ENCODE measurements at regions not wholly inside any gene's neighbourhood (a gene's known extent, or its start where the extent isn't known, plus 50 kb on each side); places are given as distances from the start of the nearest gene placed in this dataset.

GRCh38 chr2:111678651-111679050 is 205.3 kb downstream of the ANAPC1 start:
- H3K9me3 ChIP-seq (ENCODE audit: control insufficient read depth in 2 of 2, insufficient read depth in 1 of 2, low read length in 1 of 2) = peaks cover 0 to 3% of the 10 kb centered on the region in 2 donors
- H3K27me3 ChIP-seq (ENCODE audit: control insufficient read depth in 2 of 2, insufficient read depth in 1 of 2, low read length in 1 of 2) = no peaks in the 10 kb centered on the region
- H3K4me1 ChIP-seq (ENCODE audit: control insufficient read depth in 2 of 2, insufficient read depth in 2 of 2, low read length in 2 of 2) = peaks cover 22 to 39% of the 10 kb centered on the region in 2 donors
- no peak overlapping the region for H3K27ac ChIP-seq (ENCODE audit: low read depth in 1 of 2, low read length in 1 of 2)
- DNase-seq (ENCODE audit: low read depth in 6 of 9, low spot score in 9 of 9) = peak in 1 of 9 donors; percentile 52
- WGBS = 34% methylated on average over 5 of the region's 5 CpGs
- H3K36me3 ChIP-seq (ENCODE audit: control insufficient read depth in 2 of 2, insufficient read depth in 2 of 2, low read length in 1 of 2) = no peaks in the 10 kb centered on the region
- no peak overlapping the region for H3K4me3 ChIP-seq (ENCODE audit: low read length in 2 of 2)

GRCh38 chr2:111679202-111679601 is 204.8 kb downstream of the ANAPC1 start:
- Histone ChIP-seq H3K4me3 (ENCODE audit: low read length in 2 of 2) (no peak overlapping the region), H3K27ac (ENCODE audit: low read depth in 1 of 2, low read length in 1 of 2) (no peak overlapping the region)
- 90% methylated on average over 2 of the region's 2 CpGs for WGBS

GRCh38 chr2:111684611-111685010 is 199.4 kb downstream of the ANAPC1 start:
- Histone ChIP-seq H3K27ac (ENCODE audit: low read depth in 1 of 2, low read length in 1 of 2) (no peak overlapping the region), H3K4me3 (ENCODE audit: low read length in 2 of 2) (no peak overlapping the region), H3K9me3 (ENCODE audit: control insufficient read depth in 2 of 2, insufficient read depth in 1 of 2, low read length in 1 of 2) (no peaks in the 10 kb centered on the region), H3K27me3 (ENCODE audit: control insufficient read depth in 2 of 2, insufficient read depth in 1 of 2, low read length in 1 of 2) (no peaks in the 10 kb centered on the region), H3K36me3 (ENCODE audit: control insufficient read depth in 2 of 2, insufficient read depth in 2 of 2, low read length in 1 of 2) (no peaks in the 10 kb centered on the region), H3K4me1 (ENCODE audit: control insufficient read depth in 2 of 2, insufficient read depth in 2 of 2, low read length in 2 of 2) (peaks cover 0 to 11% of the 10 kb centered on the region in 2 donors)
- no peak for DNase-seq (ENCODE audit: low read depth in 6 of 9, low spot score in 9 of 9)
- WGBS = 93% methylated on average over 3 of the region's 3 CpGs

More at GRCh38 chr2:111679202-111679601, 204.8 kb downstream of the ANAPC1 start:
- H3K4me1 ChIP-seq (ENCODE audit: control insufficient read depth in 2 of 2, insufficient read depth in 2 of 2, low read length in 2 of 2) = peaks cover 22 to 35% of the 10 kb centered on the region in 2 donors
- H3K36me3 ChIP-seq (ENCODE audit: control insufficient read depth in 2 of 2, insufficient read depth in 2 of 2, low read length in 1 of 2) = no peaks in the 10 kb centered on the region
- peaks cover 0 to 3% of the 10 kb centered on the region in 2 donors for H3K9me3 ChIP-seq (ENCODE audit: control insufficient read depth in 2 of 2, insufficient read depth in 1 of 2, low read length in 1 of 2)
- no peak for DNase-seq (ENCODE audit: low read depth in 6 of 9, low spot score in 9 of 9)
- no peaks in the 10 kb centered on the region for H3K27me3 ChIP-seq (ENCODE audit: control insufficient read depth in 2 of 2, insufficient read depth in 1 of 2, low read length in 1 of 2)

GRCh38 chr2:111685342-111685741 is 198.7 kb downstream of the ANAPC1 start:
- peaks cover 0 to 11% of the 10 kb centered on the region in 2 donors for H3K4me1 ChIP-seq (ENCODE audit: control insufficient read depth in 2 of 2, insufficient read depth in 2 of 2, low read length in 2 of 2)
- no peaks in the 10 kb centered on the region for H3K9me3 ChIP-seq (ENCODE audit: control insufficient read depth in 2 of 2, insufficient read depth in 1 of 2, low read length in 1 of 2)
- DNase-seq (ENCODE audit: low read depth in 6 of 9, low spot score in 9 of 9) = no peak
- H3K27ac ChIP-seq (ENCODE audit: low read depth in 1 of 2, low read length in 1 of 2) = no peak overlapping the region
- H3K36me3 ChIP-seq (ENCODE audit: control insufficient read depth in 2 of 2, insufficient read depth in 2 of 2, low read length in 1 of 2) = no peaks in the 10 kb centered on the region
- H3K4me3 ChIP-seq (ENCODE audit: low read length in 2 of 2) = no peak overlapping the region
- H3K27me3 ChIP-seq (ENCODE audit: control insufficient read depth in 2 of 2, insufficient read depth in 1 of 2, low read length in 1 of 2) = no peaks in the 10 kb centered on the region

- Histone ChIP-seq H3K36me3 (ENCODE audit: control insufficient read depth in 2 of 2, insufficient read depth in 2 of 2, low read length in 1 of 2) (no peaks in the 10 kb centered on the region), H3K4me1 (ENCODE audit: control insufficient read depth in 2 of 2, insufficient read depth in 2 of 2, low read length in 2 of 2) (peaks cover 0 to 15% of the 10 kb centered on the region in 2 donors), H3K4me3 (ENCODE audit: low read length in 2 of 2) (no peak overlapping the region), H3K27ac (ENCODE audit: low read depth in 1 of 2, low read length in 1 of 2) (no peak overlapping the region), H3K9me3 (ENCODE audit: control insufficient read depth in 2 of 2, insufficient read depth in 1 of 2, low read length in 1 of 2) (no peaks in the 10 kb centered on the region), H3K27me3 (ENCODE audit: control insufficient read depth in 2 of 2, insufficient read depth in 1 of 2, low read length in 1 of 2) (no peaks in the 10 kb centered on the region)
- DNase-seq (ENCODE audit: low read depth in 6 of 9, low spot score in 9 of 9) = no peak
- WGBS = 99% methylated on average over 4 of the region's 4 CpGs
Observed at GRCh38 chr2:111686994-111687393, 197.0 kb downstream of the ANAPC1 start.

GRCh38 chr2:111687911-111688310 is 196.1 kb downstream of the ANAPC1 start:
- Histone ChIP-seq H3K27ac (ENCODE audit: low read depth in 1 of 2, low read length in 1 of 2) (no peak overlapping the region), H3K36me3 (ENCODE audit: control insufficient read depth in 2 of 2, insufficient read depth in 2 of 2, low read length in 1 of 2) (no peaks in the 10 kb centered on the region), H3K9me3 (ENCODE audit: control insufficient read depth in 2 of 2, insufficient read depth in 1 of 2, low read length in 1 of 2) (no peaks in the 10 kb centered on the region), H3K4me1 (ENCODE audit: control insufficient read depth in 2 of 2, insufficient read depth in 2 of 2, low read length in 2 of 2) (peaks cover 0 to 19% of the 10 kb centered on the region in 2 donors), H3K27me3 (ENCODE audit: control insufficient read depth in 2 of 2, insufficient read depth in 1 of 2, low read length in 1 of 2) (no peaks in the 10 kb centered on the region), H3K4me3 (ENCODE audit: low read length in 2 of 2) (no peak overlapping the region)
- WGBS = 93% methylated on average over 11 of the region's 11 CpGs
- no peak for DNase-seq (ENCODE audit: low read depth in 6 of 9, low spot score in 9 of 9)

GRCh38 chr2:111688482-111688881 is 195.5 kb downstream of the ANAPC1 start:
- Histone ChIP-seq H3K36me3 (ENCODE audit: control insufficient read depth in 2 of 2, insufficient read depth in 2 of 2, low read length in 1 of 2) (no peaks in the 10 kb centered on the region), H3K4me1 (ENCODE audit: control insufficient read depth in 2 of 2, insufficient read depth in 2 of 2, low read length in 2 of 2) (peaks cover 0 to 19% of the 10 kb centered on the region in 2 donors), H3K27me3 (ENCODE audit: control insufficient read depth in 2 of 2, insufficient read depth in 1 of 2, low read length in 1 of 2) (no peaks in the 10 kb centered on the region), H3K4me3 (ENCODE audit: low read length in 2 of 2) (no peak overlapping the region), H3K9me3 (ENCODE audit: control insufficient read depth in 2 of 2, insufficient read depth in 1 of 2, low read length in 1 of 2) (no peaks in the 10 kb centered on the region), H3K27ac (ENCODE audit: low read depth in 1 of 2, low read length in 1 of 2) (no peak overlapping the region)
- DNase-seq (ENCODE audit: low read depth in 6 of 9, low spot score in 9 of 9) = no peak
- 93% methylated on average over 9 of the region's 9 CpGs for WGBS

GRCh38 chr2:111689174-111689573 is 194.8 kb downstream of the ANAPC1 start:
- no peak for DNase-seq (ENCODE audit: low read depth in 6 of 9, low spot score in 9 of 9)
- Histone ChIP-seq H3K36me3 (ENCODE audit: control insufficient read depth in 2 of 2, insufficient read depth in 2 of 2, low read length in 1 of 2) (no peaks in the 10 kb centered on the region), H3K4me3 (ENCODE audit: low read length in 2 of 2) (no peak overlapping the region), H3K27me3 (ENCODE audit: control insufficient read depth in 2 of 2, insufficient read depth in 1 of 2, low read length in 1 of 2) (no peaks in the 10 kb centered on the region), H3K9me3 (ENCODE audit: control insufficient read depth in 2 of 2, insufficient read depth in 1 of 2, low read length in 1 of 2) (no peaks in the 10 kb centered on the region), H3K4me1 (ENCODE audit: control insufficient read depth in 2 of 2, insufficient read depth in 2 of 2, low read length in 2 of 2) (peaks cover 0 to 19% of the 10 kb centered on the region in 2 donors), H3K27ac (ENCODE audit: low read depth in 1 of 2, low read length in 1 of 2) (no peak overlapping the region)

- H3K36me3 ChIP-seq (ENCODE audit: control insufficient read depth in 2 of 2, insufficient read depth in 2 of 2, low read length in 1 of 2) = no peaks in the 10 kb centered on the region
- WGBS = 98% methylated on average over 5 of the region's 5 CpGs
- no peaks in the 10 kb centered on the region for H3K9me3 ChIP-seq (ENCODE audit: control insufficient read depth in 2 of 2, insufficient read depth in 1 of 2, low read length in 1 of 2)
- H3K27me3 ChIP-seq (ENCODE audit: control insufficient read depth in 2 of 2, insufficient read depth in 1 of 2, low read length in 1 of 2) = no peaks in the 10 kb centered on the region
- no peak for DNase-seq (ENCODE audit: low read depth in 6 of 9, low spot score in 9 of 9)
- no peak overlapping the region for H3K27ac ChIP-seq (ENCODE audit: low read depth in 1 of 2, low read length in 1 of 2)
- H3K4me3 ChIP-seq (ENCODE audit: low read length in 2 of 2) = no peak overlapping the region
- peaks cover 0 to 19% of the 10 kb centered on the region in 2 donors for H3K4me1 ChIP-seq (ENCODE audit: control insufficient read depth in 2 of 2, insufficient read depth in 2 of 2, low read length in 2 of 2)
Observed at GRCh38 chr2:111689941-111690340, 194.1 kb downstream of the ANAPC1 start.

Measured in thymus (tissue), 11 donors.